H1 (cell line): ENCODE measurements at regions not wholly inside any gene's neighbourhood (a gene's known extent, or its start where the extent isn't known, plus 50 kb on each side); places are given as distances from the start of the nearest gene placed in this dataset.
A peak's percentile ranks its signal among the peaks of the same experiment; 100 is the strongest.

ENCODE experiments used
- CTCF ChIA-PET: fragments of 300-600 bp; sonication (Branson Sonifier 250); formaldehyde crosslinking; loops from one replicate; lab custom pipeline; 2021; ENCODE audit not compliant: partially characterized antibody; lab: Charles Lee
- POLR2A ChIA-PET: fragments of 300-600 bp; sonication (Branson Sonifier 250); formaldehyde crosslinking; loops from one replicate; lab custom pipeline; 2021; ENCODE audit warnings: inconsistent platforms; ENCODE audit not compliant: partially characterized antibody; lab: Charles Lee
- DNase-seq, 2 experiments: peaks; one replicate each; pipeline versions ENCODE4 v3.0.0 to v3.0.0-alpha.2; 2010 to 2022; ENCODE audit warnings: low spot score in 2 of 2, low read depth in 1 of 2, mixed read lengths in 1 of 2
- FAIRE-seq: peaks from 2 replicates; lab custom pipeline; 2011; peaks lifted over from hg19 to GRCh38; lab: Jason Lieb, UNC
- H2AFZ ChIP-seq: 2 replicates; pipeline ENCODE4 v1.8.1; 2012; ENCODE audit warnings: low read length, inconsistent platforms
- H2AK5ac ChIP-seq: 2 replicates; pipeline ENCODE4 v1.6.1; 2013; ENCODE audit warnings: low read depth, low read length
- H2BK120ac ChIP-seq: replicated peaks from 2 replicates; pipeline ENCODE3; 2013; ENCODE audit warnings: low read depth, low read length, inconsistent platforms
- H2BK12ac ChIP-seq: 2 replicates; pipeline ENCODE4 v1.6.1; 2013; ENCODE audit warnings: low read depth, low read length
- H2BK15ac ChIP-seq: 2 replicates; pipeline ENCODE4 v1.6.1; 2013; ENCODE audit warnings: low read length
- H2BK20ac ChIP-seq: 2 replicates; pipeline ENCODE4 v1.6.1; 2013; ENCODE audit warnings: low read length
- H2BK5ac ChIP-seq: 2 replicates; pipeline ENCODE4 v1.6.1; 2013; ENCODE audit warnings: low read depth, low read length
- H3K14ac ChIP-seq: 2 replicates; pipeline ENCODE4 v1.6.1; 2013; ENCODE audit warnings: inconsistent platforms; ENCODE audit not compliant: insufficient read length
- H3K18ac ChIP-seq: 2 replicates; pipeline ENCODE4 v1.6.1; 2013; ENCODE audit warnings: low read length; ENCODE audit errors: extremely low read depth
- H3K23ac ChIP-seq: 2 replicates; pipeline ENCODE4 v1.6.1; 2013; ENCODE audit warnings: inconsistent platforms; ENCODE audit not compliant: insufficient read length
- H3K23me2 ChIP-seq: 2 replicates; pipeline ENCODE4 v1.6.1; 2013; ENCODE audit warnings: low read depth, low read length
- H3K27ac ChIP-seq: 2 replicates; pipeline ENCODE4 v1.6.1; 2011; ENCODE audit warnings: low read depth, low read length, inconsistent platforms
- H3K27me3 ChIP-seq, 4 experiments: replicated peaks in 1 of 4; 1 replicate in 1 of 4; 2 replicates in 3 of 4; pipeline versions ENCODE4 v1.6.1 to v1.8.1; 2011 to 2013; ENCODE audit warnings: low read length in 3 of 4, mild to moderate bottlenecking in 3 of 4, inconsistent platforms in 2 of 4, mixed read lengths in 2 of 4, moderate library complexity in 1 of 4; ENCODE audit not compliant: control insufficient read depth in 3 of 4, insufficient read depth in 3 of 4; ENCODE audit errors: extremely low read depth in 1 of 4
- H3K36me3 ChIP-seq, 4 experiments: 2 replicates each; pipeline versions ENCODE4 v1.6.1 to v1.8.1; 2011 to 2013; ENCODE audit warnings: mild to moderate bottlenecking in 4 of 4, low read length in 3 of 4, moderate library complexity in 2 of 4, control low read depth in 1 of 4, inconsistent platforms in 1 of 4; ENCODE audit not compliant: insufficient read depth in 4 of 4, control insufficient read depth in 2 of 4
- H3K4ac ChIP-seq: replicated peaks from 2 replicates; pipeline ENCODE3; 2013; ENCODE audit warnings: low read length, low read depth, mixed read lengths, inconsistent platforms; ENCODE audit not compliant: insufficient read length
- H3K4me1 ChIP-seq, 4 experiments: replicated peaks in 1 of 4; 1 replicate in 1 of 4; 2 replicates in 3 of 4; pipeline versions ENCODE4 v1.6.1 to v1.8.1; 2011 to 2013; ENCODE audit warnings: low read length in 3 of 4, inconsistent platforms in 2 of 4, mixed read lengths in 1 of 4; ENCODE audit not compliant: insufficient read depth in 4 of 4, control insufficient read depth in 3 of 4
- H3K4me2 ChIP-seq, 2 experiments: 2 replicates each; pipeline versions ENCODE4 v1.6.1 to v1.8.1; 2011 to 2013; ENCODE audit warnings: low read depth in 2 of 2, low read length in 2 of 2, control low read depth in 1 of 2, inconsistent platforms in 1 of 2, mild to moderate bottlenecking in 1 of 2; ENCODE audit not compliant: insufficient read depth in 1 of 2
- H3K4me3 ChIP-seq, 4 experiments: fragments of 200-600, 300-600 bp in 1 of 4; sonication (generic), shearing (Covaris generic), sonication (Bioruptor Twin) in 1 of 4; 2 replicates each; pipeline versions ENCODE4 v1.5.1 to v1.8.1; 2011 to 2016; ENCODE audit warnings: low read length in 4 of 4, low read depth in 3 of 4, control low read depth in 2 of 4, inconsistent platforms in 2 of 4, mild to moderate bottlenecking in 2 of 4, mixed read lengths in 1 of 4, moderate library complexity in 1 of 4; ENCODE audit not compliant: insufficient read depth in 2 of 4; ENCODE audit errors: extremely low read depth in 1 of 4
- H3K56ac ChIP-seq: replicated peaks from 2 replicates; pipeline ENCODE3; 2013; ENCODE audit warnings: low read depth, mild to moderate bottlenecking, mixed read lengths, low read length, inconsistent platforms; ENCODE audit not compliant: insufficient read length
- H3K79me1 ChIP-seq: 2 replicates; pipeline ENCODE4 v1.6.1; 2013; ENCODE audit warnings: low read depth, low read length, control low read depth
- H3K79me2 ChIP-seq, 2 experiments: 2 replicates each; pipeline versions ENCODE4 v1.6.1 to v1.8.1; 2012 to 2013; ENCODE audit warnings: low read length in 2 of 2, mild to moderate bottlenecking in 2 of 2, inconsistent platforms in 1 of 2; ENCODE audit not compliant: insufficient read depth in 2 of 2, control insufficient read depth in 1 of 2
- H3K9ac ChIP-seq, 4 experiments: replicated peaks in 1 of 4; 1 replicate in 1 of 4; 2 replicates in 3 of 4; pipeline versions ENCODE4 v1.6.1 to v1.8.1; 2011 to 2013; ENCODE audit warnings: low read depth in 3 of 4, low read length in 3 of 4, control low read depth in 2 of 4, mild to moderate bottlenecking in 2 of 4, moderate library complexity in 2 of 4, inconsistent platforms in 1 of 4; ENCODE audit errors: extremely low read depth in 1 of 4
- H3K9me3 ChIP-seq, 2 experiments: 2 replicates each; pipeline versions ENCODE4 v1.6.1 to v1.8.1; 2012 to 2013; ENCODE audit warnings: mild to moderate bottlenecking in 2 of 2, moderate library complexity in 2 of 2, control low read depth in 1 of 2, inconsistent platforms in 1 of 2, low read depth in 1 of 2, low read length in 1 of 2, mixed read lengths in 1 of 2; ENCODE audit not compliant: insufficient read depth in 2 of 2
- H4K20me1 ChIP-seq, 2 experiments: replicated peaks in 1 of 2; 2 replicates each; pipeline versions ENCODE3 to v1.8.1; 2011 to 2013; ENCODE audit warnings: inconsistent platforms in 2 of 2, low read length in 2 of 2, mild to moderate bottlenecking in 1 of 2; ENCODE audit not compliant: insufficient read depth in 2 of 2, control insufficient read depth in 1 of 2
- H4K5ac ChIP-seq: 2 replicates; pipeline ENCODE4 v1.6.1; 2013; ENCODE audit warnings: low read length, low read depth, mixed read lengths, inconsistent platforms; ENCODE audit not compliant: insufficient read length
- H4K8ac ChIP-seq: 2 replicates; pipeline ENCODE4 v1.8.0; 2013; ENCODE audit warnings: mild to moderate bottlenecking, moderate library complexity, low read length, inconsistent platforms; ENCODE audit not compliant: insufficient read depth; ENCODE audit errors: extremely low read depth
- H4K91ac ChIP-seq: replicated peaks from 2 replicates; pipeline ENCODE3; 2013; ENCODE audit warnings: low read length, mixed read lengths, inconsistent platforms; ENCODE audit not compliant: insufficient read length
- EGR1 ChIP-seq: IDR thresholded peaks from 2 replicates; pipeline ENCODE4 v1.6.1; 2011; ENCODE audit warnings: low read depth, low read length, borderline replicate concordance
- MAFK ChIP-seq: IDR thresholded peaks from 2 replicates; pipeline ENCODE4 v1.6.1; 2012; ENCODE audit warnings: low read depth, mild to moderate bottlenecking, improper control_type of control experiment, low read length
- MAX ChIP-seq: IDR thresholded peaks from 2 replicates; pipeline ENCODE4 v1.6.1; 2012; ENCODE audit warnings: inconsistent platforms
- RBBP5 ChIP-seq: IDR thresholded peaks from 2 replicates; pipeline ENCODE4 v1.7.1; 2012; ENCODE audit warnings: low read depth, mild to moderate bottlenecking, inconsistent platforms, low read length, moderate library complexity, borderline replicate concordance
- USF2 ChIP-seq: IDR thresholded peaks from 2 replicates; pipeline ENCODE4 v1.6.1; 2011; ENCODE audit warnings: low read length, improper control_type of control experiment
- WGBS, 2 experiments: shearing (Covaris generic) in 1 of 2; methylation state at CpG; one replicate each; pipeline versions ENCODE4 v1.1.6 to v1.1.7; 2013 to 2015; ENCODE audit warnings: low lambda C conversion rate in 2 of 2, mixed read lengths in 2 of 2, inconsistent platforms in 1 of 2, low coverage in 1 of 2, missing lambda C conversion rate in 1 of 2; ENCODE audit not compliant: insufficient replicate concordance in 2 of 2, insufficient coverage in 1 of 2, insufficient read length in 1 of 2; ENCODE audit errors: extremely low coverage in 1 of 2, missing lambda C conversion rate in 1 of 2; 5-methylcytosine and 5-hydroxymethylcytosine counted together

- H3K79me1 ChIP-seq = no peaks in the 10 kb centered on the region
- H2BK15ac ChIP-seq = no peak overlapping the region
- CTCF ChIA-PET = interaction anchor here (1.5 kb wide), 1 partner anchor 17 kb away, joined by 6 read pairs; no protein-coding TSS in a partner anchor
- no peak for FAIRE-seq
- DNase-seq = no peak
- H3K9me3 ChIP-seq = no peaks in the 10 kb centered on the region
- TF ChIP-seq EGR1 (no peak), USF2 (peak; percentile 57), MAFK (no peak), MAX (no peak), RBBP5 (no peak)
- no peak overlapping the region for H4K5ac ChIP-seq
- no peak overlapping the region for H3K27ac ChIP-seq
- H3K9ac ChIP-seq = no peak overlapping the region
- H2BK5ac ChIP-seq = no peak overlapping the region
- H3K27me3 ChIP-seq = no peaks in the 10 kb centered on the region
- H2AK5ac ChIP-seq = no peak overlapping the region
- H3K56ac ChIP-seq = no peak overlapping the region
- peak overlapping the region in 1 of 2 experiments; percentile 27; a peak in 2 of 4 replicates for H3K4me2 ChIP-seq
- H3K4me3 ChIP-seq = no peak overlapping the region
- H3K23me2 ChIP-seq = no peaks in the 10 kb centered on the region
- WGBS, 2 experiments = 28% methylated on average over 1 of the region's 1 CpG; no CpG with 5 or more reads in 1 of the 2 experiments
- H4K20me1 ChIP-seq = no peaks in the 10 kb centered on the region
- H2BK20ac ChIP-seq = no peak overlapping the region
- no peaks in the 10 kb centered on the region for H3K36me3 ChIP-seq
- no peak overlapping the region for H4K91ac ChIP-seq
- no peak overlapping the region for H2BK120ac ChIP-seq
- H3K79me2 ChIP-seq = no peaks in the 10 kb centered on the region
- H3K18ac ChIP-seq = no peak overlapping the region
- no peak overlapping the region for H3K14ac ChIP-seq
- no peak overlapping the region for H3K23ac ChIP-seq
- POLR2A ChIA-PET = no interaction called here
- no peak overlapping the region for H3K4ac ChIP-seq
- peaks cover 0 to 4% (median 1%) of the 10 kb centered on the region in 4 experiments; a peak in 2 of 7 replicates for H3K4me1 ChIP-seq
- H4K8ac ChIP-seq = no peak overlapping the region
- H2AFZ ChIP-seq = no peak overlapping the region
- no peak overlapping the region for H2BK12ac ChIP-seq
These were observed 1316.9 kb upstream of the TENM3 start for GRCh38 chr4:180926277-180926676.
